ENCODE measurements at regions not wholly inside any gene's neighbourhood (a gene's known extent, or its start where the extent isn't known, plus 50 kb on each side); places are given as distances from the start of the nearest gene placed in this dataset.
A peak's percentile ranks its signal among the peaks of the same experiment; 100 is the strongest.

DNA sequence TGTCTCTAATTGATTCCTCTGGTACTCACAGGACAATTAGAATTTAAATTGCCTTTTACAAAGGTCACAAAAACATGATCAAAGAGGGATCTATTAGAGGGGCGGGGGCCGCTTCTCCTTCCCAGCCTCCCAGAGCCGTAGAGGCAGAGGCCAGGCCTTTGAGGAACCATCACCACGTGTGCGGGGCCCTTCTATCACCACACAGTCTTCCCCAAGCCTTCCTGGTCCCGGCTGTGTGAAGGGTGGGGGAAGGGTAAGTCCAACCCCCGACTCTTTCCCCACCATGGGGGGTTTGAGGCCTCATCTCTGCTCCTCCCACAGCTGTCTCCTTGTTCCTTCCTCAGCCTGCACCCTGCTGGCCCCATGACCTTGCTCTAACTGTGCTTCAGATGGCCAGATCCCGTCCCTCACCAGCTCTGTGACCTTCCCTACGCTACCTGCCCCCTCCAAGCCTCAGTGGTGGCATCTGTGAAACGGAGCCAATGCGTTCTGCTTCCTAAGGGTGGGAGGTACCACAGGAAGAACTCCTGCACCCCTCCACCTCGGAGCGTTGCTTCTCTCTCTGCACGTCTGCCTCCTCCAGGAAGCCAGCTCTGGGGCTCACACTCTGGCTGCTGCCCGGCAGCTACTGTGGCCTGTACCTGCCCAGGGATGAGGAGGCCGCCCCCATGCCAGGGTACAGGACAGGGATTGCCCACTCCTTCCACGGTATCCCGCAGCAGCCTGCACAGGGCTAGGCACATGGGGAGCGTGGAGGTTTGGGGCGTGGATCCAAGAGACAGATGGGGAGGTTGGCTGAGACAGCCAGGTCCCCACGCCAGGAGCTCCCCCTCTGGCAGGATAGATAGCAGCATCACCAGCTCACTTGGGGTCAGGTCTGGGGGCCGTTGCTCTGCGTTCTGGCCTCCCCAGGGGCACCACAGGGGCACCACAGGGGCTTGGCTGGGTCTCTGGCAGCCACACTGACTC, 83.8 kb downstream of the LINGO1 start:
- Mint-ChIP-seq H3K9me3 (ENCODE audit: low read depth) (no peaks in the 10 kb centered on the region), H3K4me1 (ENCODE audit: low read depth) (peaks cover 22% of the 10 kb centered on the region), H3K27ac (no peak overlapping the region), H3K4me3 (ENCODE audit: low read depth) (no peak overlapping the region), H3K36me3 (ENCODE audit: insufficient read depth) (no peaks in the 10 kb centered on the region), H3K27me3 (peaks cover 17% of the 10 kb centered on the region)
- no peak for DNase-seq (ENCODE audit: low spot score, unreplicated experiment)
- TF ChIP-seq, protein P1, sequence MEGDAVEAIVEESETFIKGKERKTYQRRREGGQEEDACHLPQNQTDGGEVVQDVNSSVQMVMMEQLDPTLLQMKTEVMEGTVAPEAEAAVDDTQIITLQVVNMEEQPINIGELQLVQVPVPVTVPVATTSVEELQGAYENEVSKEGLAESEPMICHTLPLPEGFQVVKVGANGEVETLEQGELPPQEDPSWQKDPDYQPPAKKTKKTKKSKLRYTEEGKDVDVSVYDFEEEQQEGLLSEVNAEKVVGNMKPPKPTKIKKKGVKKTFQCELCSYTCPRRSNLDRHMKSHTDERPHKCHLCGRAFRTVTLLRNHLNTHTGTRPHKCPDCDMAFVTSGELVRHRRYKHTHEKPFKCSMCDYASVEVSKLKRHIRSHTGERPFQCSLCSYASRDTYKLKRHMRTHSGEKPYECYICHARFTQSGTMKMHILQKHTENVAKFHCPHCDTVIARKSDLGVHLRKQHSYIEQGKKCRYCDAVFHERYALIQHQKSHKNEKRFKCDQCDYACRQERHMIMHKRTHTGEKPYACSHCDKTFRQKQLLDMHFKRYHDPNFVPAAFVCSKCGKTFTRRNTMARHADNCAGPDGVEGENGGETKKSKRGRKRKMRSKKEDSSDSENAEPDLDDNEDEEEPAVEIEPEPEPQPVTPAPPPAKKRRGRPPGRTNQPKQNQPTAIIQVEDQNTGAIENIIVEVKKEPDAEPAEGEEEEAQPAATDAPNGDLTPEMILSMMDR (IDR thresholded peaks at IDR 0.05; ENCODE audit: unreplicated experiment) = no peak

DNA sequence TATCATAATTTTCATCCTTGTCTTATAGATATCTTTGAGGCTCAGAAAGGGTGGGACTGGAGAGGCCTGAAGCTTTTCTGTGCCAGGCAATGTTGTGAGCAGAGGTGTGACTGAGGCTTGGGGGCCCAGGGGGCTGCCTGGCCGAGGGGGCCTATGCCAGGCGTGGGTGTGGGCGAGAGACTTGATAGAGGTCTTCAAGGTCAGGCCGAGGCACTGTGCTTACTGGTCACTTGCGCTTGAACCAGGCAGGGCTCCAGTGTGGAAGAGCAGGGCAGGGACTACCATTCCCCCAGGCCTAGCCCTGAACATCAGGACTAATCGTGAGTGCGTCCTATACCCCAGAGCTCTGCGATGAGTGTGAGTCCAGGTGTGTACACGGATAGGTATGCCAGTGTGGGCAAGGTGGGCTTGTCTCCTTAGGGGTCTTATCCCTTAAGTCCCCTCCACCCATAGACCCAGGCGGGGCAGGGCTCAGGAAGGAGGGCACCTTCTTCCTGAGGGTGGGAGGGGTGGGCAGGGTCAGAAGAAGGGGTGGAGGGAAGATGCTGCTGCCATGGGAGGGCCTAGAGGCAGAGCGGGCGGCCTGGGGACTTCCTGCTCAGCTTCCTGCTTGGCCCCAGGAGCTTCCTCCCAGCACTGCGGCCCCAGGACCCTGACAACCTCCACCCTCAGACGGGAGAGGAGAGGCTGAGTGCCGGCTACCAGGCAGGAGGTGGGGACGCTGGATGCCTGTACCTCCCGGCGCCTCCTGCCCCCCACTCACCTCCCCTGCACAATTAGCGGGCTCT, 84.7 kb downstream of the LINGO1 start:
- TF ChIP-seq, protein P1 (IDR thresholded peaks at IDR 0.05; ENCODE audit: unreplicated experiment) = no peak
- Mint-ChIP-seq H3K4me3 (ENCODE audit: low read depth) (no peak overlapping the region), H3K36me3 (ENCODE audit: insufficient read depth) (no peaks in the 10 kb centered on the region), H3K27me3 (peaks cover 12% of the 10 kb centered on the region), H3K27ac (no peak overlapping the region), H3K9me3 (ENCODE audit: low read depth) (no peaks in the 10 kb centered on the region), H3K4me1 (ENCODE audit: low read depth) (peaks cover 27% of the 10 kb centered on the region)
- no peak for DNase-seq (ENCODE audit: low spot score, unreplicated experiment)

- Mint-ChIP-seq H3K27ac (no peak overlapping the region), H3K27me3 (peaks cover 14% of the 10 kb centered on the region), H3K36me3 (ENCODE audit: insufficient read depth) (no peaks in the 10 kb centered on the region), H3K4me3 (ENCODE audit: low read depth) (no peak overlapping the region), H3K9me3 (ENCODE audit: low read depth) (no peaks in the 10 kb centered on the region), H3K4me1 (ENCODE audit: low read depth) (peaks cover 27% of the 10 kb centered on the region)
- TF ChIP-seq, protein P1 (IDR thresholded peaks at IDR 0.05; ENCODE audit: unreplicated experiment) = no peak
- no peak for DNase-seq (ENCODE audit: low spot score, unreplicated experiment)
Measured at GRCh38 chr15:77546870-77547269, 85.8 kb downstream of the LINGO1 start.

- no peak overlapping the region for H3K27ac Mint-ChIP-seq
- H3K4me3 Mint-ChIP-seq (ENCODE audit: low read depth) = no peak overlapping the region
- DNase-seq (ENCODE audit: low spot score, unreplicated experiment) = no peak
Measured at GRCh38 chr15:77546050-77546501, 86.6 kb downstream of the LINGO1 start.

DNA sequence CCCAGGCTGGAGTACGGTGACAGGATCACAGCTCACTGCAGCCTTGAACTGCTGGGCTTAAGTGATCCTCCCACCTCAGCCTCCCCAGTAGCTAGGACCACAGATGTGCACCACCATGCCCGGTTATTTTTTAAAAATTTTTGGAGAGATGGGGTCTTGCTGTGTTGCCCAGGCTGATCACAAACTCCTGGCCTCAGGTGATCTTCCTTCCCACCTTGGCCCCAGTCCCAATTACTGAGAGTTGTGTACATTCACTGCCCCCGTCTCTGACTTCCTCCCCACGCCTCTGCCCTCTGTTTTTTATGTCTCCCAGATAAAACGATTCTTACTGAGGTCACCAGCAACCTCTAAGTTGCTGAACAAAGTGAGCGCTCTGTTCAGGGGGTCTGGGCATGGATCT, 87.7 kb downstream of the LINGO1 start:
- Mint-ChIP-seq H3K4me3 (ENCODE audit: low read depth) (no peak overlapping the region), H3K9me3 (ENCODE audit: low read depth) (no peaks in the 10 kb centered on the region), H3K27ac (peak overlapping the region; percentile 30), H3K27me3 (peaks cover 16% of the 10 kb centered on the region), H3K36me3 (ENCODE audit: insufficient read depth) (no peaks in the 10 kb centered on the region), H3K4me1 (ENCODE audit: low read depth) (peaks cover 22% of the 10 kb centered on the region)
- TF ChIP-seq, protein P1 (IDR thresholded peaks at IDR 0.05; ENCODE audit: unreplicated experiment) = no peak
- no peak for DNase-seq (ENCODE audit: low spot score, unreplicated experiment)

More at GRCh38 chr15:77546050-77546501, 86.6 kb downstream of the LINGO1 start:
- Mint-ChIP-seq H3K36me3 (ENCODE audit: insufficient read depth) (no peaks in the 10 kb centered on the region), H3K27me3 (peaks cover 16% of the 10 kb centered on the region), H3K4me1 (ENCODE audit: low read depth) (peaks cover 22% of the 10 kb centered on the region), H3K9me3 (ENCODE audit: low read depth) (no peaks in the 10 kb centered on the region)
- TF ChIP-seq, protein P1 (IDR thresholded peaks at IDR 0.05; ENCODE audit: unreplicated experiment) = no peak
